HG03571 (cell line): ENCODE measurements at regions not wholly inside any gene's neighbourhood (a gene's known extent, or its start where the extent isn't known, plus 50 kb on each side); places are given as distances from the start of the nearest gene placed in this dataset.

Source experiments
- ATAC-seq: cut with Tn5 transposase; IDR thresholded peaks from one replicate; pipeline ENCODE4 v1.9.1; 2021; ENCODE audit not compliant: unreplicated experiment

- no peak for ATAC-seq
Observed at GRCh38 chr18:24560511-24560981, 100.1 kb downstream of the HRH4 start.

GRCh38 chr18:24561369-24561965 lies 101.0 kb downstream of the HRH4 start:
- ATAC-seq, result no peak

- ATAC-seq, result no peak
Observed at GRCh38 chr18:24567199-24567598, 106.8 kb downstream of the HRH4 start.

GRCh38 chr18:24570716-24571115 lies 110.3 kb downstream of the HRH4 start:
- no peak for ATAC-seq

- ATAC-seq, result no peak
Observed at GRCh38 chr18:24582771-24583170, 122.3 kb downstream of the HRH4 start.

GRCh38 chr18:24584205-24584604 lies 123.8 kb downstream of the HRH4 start:
- ATAC-seq, result no peak

- ATAC-seq, result no peak
Observed at GRCh38 chr18:24584813-24585212, 124.4 kb downstream of the HRH4 start.

- no peak for ATAC-seq
Observed at GRCh38 chr18:24585996-24586566, 125.6 kb downstream of the HRH4 start.

- ATAC-seq, result no peak
Observed at GRCh38 chr18:24586662-24587360, 126.4 kb downstream of the HRH4 start.

GRCh38 chr18:24588440-24588839 lies 128.0 kb downstream of the HRH4 start:
- no peak for ATAC-seq

GRCh38 chr18:24590946-24591345 lies 130.5 kb downstream of the HRH4 start:
- ATAC-seq, result no peak

GRCh38 chr18:24593401-24593800 lies 133.0 kb downstream of the HRH4 start:
- ATAC-seq, result no peak

GRCh38 chr18:24593886-24594285 lies 133.4 kb downstream of the HRH4 start:
- ATAC-seq, result no peak

- ATAC-seq, result no peak
Observed at GRCh38 chr18:24595561-24596031, 135.2 kb downstream of the HRH4 start.

- ATAC-seq, result no peak
Observed at GRCh38 chr18:24600076-24600654, 139.7 kb downstream of the HRH4 start.

GRCh38 chr18:24601585-24601984 lies 141.1 kb downstream of the HRH4 start:
- no peak for ATAC-seq

- no peak for ATAC-seq
Observed at GRCh38 chr18:24602201-24602600, 141.8 kb downstream of the HRH4 start.

- no peak for ATAC-seq
Observed at GRCh38 chr18:24603151-24603550, 142.7 kb downstream of the HRH4 start.

- ATAC-seq, result no peak
Observed at GRCh38 chr18:24605444-24605843, 145.0 kb downstream of the HRH4 start.

- ATAC-seq, result no peak
Observed at GRCh38 chr18:24609254-24609653, 148.8 kb downstream of the HRH4 start.

GRCh38 chr18:24611075-24611474 lies 150.6 kb downstream of the HRH4 start:
- ATAC-seq, result no peak
